GM10266 (cell line): ENCODE measurements at regions not wholly inside any gene's neighbourhood (a gene's known extent, or its start where the extent isn't known, plus 50 kb on each side); places are given as distances from the start of the nearest gene placed in this dataset.
"Not testable (repeated sequence)": the region's sequence is repeated elsewhere in the genome, so short reads cannot be mapped to it uniquely, and the experiment has no call there.

Source experiments
- DNase-seq: peaks from one replicate; pipeline ENCODE4 v3.0.0; 2012; ENCODE audit errors: extremely low spot score
- CTCF ChIP-seq: IDR thresholded peaks from 2 replicates; pipeline ENCODE4 v1.5.1; 2012; ENCODE audit warnings: mild to moderate bottlenecking, low read depth; ENCODE audit not compliant: control insufficient read depth, insufficient read depth; ENCODE audit errors: missing control alignments

GRCh38 chr7:32661501-32661900 lies 166.2 kb downstream of the AVL9 start:
- no peak for DNase-seq
- TF ChIP-seq CTCF: no peak

GRCh38 chr7:32660936-32661335 lies 165.6 kb downstream of the AVL9 start:
- no peak for DNase-seq
- no peak for TF ChIP-seq CTCF

GRCh38 chr7:32659853-32660252 lies 164.6 kb downstream of the AVL9 start:
- no peak for TF ChIP-seq CTCF
- no peak for DNase-seq

GRCh38 chr7:32658467-32658869 lies 163.2 kb downstream of the AVL9 start:
- no peak for TF ChIP-seq CTCF
- no peak for DNase-seq

- no peak for TF ChIP-seq CTCF
- no peak for DNase-seq
Observed at GRCh38 chr7:32658034-32658433, 162.7 kb downstream of the AVL9 start.

- DNase-seq: not testable (repeated sequence)
Observed at GRCh38 chr7:32654549-32654948, 159.3 kb downstream of the AVL9 start.

GRCh38 chr7:32650356-32650755 lies 155.1 kb downstream of the AVL9 start:
- not testable (repeated sequence) for DNase-seq

- no peak for TF ChIP-seq CTCF
- no peak for DNase-seq
Observed at GRCh38 chr7:32648408-32649156, 153.3 kb downstream of the AVL9 start.

GRCh38 chr7:32645255-32645654 lies 150.0 kb downstream of the AVL9 start:
- DNase-seq: not testable (repeated sequence)
